Vagina (tissue), 2 donors: ENCODE measurements at regions not wholly inside any gene's neighbourhood (a gene's known extent, or its start where the extent isn't known, plus 50 kb on each side); places are given as distances from the start of the nearest gene placed in this dataset.

Experiments used
- DNase-seq, 2 donors: peaks; one replicate each; pipeline ENCODE4 v3.0.0-alpha.2; 2017; ENCODE audit errors: extremely low spot score in 2 of 2
- H3K27ac ChIP-seq: fragments of 200-600 bp; sonication (generic); one replicate; pipeline ENCODE4 v1.5.1; 2019
- H3K27me3 ChIP-seq: fragments of 200-600 bp; sonication (generic); one replicate; pipeline ENCODE4 v1.5.1; 2019
- H3K36me3 ChIP-seq, 2 donors: fragments of 200-600 bp; sonication (generic); one replicate each; pipeline ENCODE4 v1.5.1; 2017 to 2019
- H3K4me1 ChIP-seq: fragments of 200-600 bp; sonication (generic); one replicate; pipeline ENCODE4 v1.5.1; 2019
- H3K4me3 ChIP-seq, 2 donors: fragments of 200-600 bp; sonication (generic); 1 replicate in 1 of 2; 2 replicates in 1 of 2; pipeline ENCODE4 v1.5.1; 2016 to 2019
- H3K9me3 ChIP-seq: fragments of 200-600 bp; sonication (generic); one replicate; pipeline ENCODE4 v1.5.1; 2019
- POLR2A ChIP-seq, 2 donors: fragments of 450-650 bp; IDR thresholded peaks; one replicate each; pipeline ENCODE4 v1.6.1; 2017; ENCODE audit warnings: antibody characterized with exemption in 2 of 2, mild to moderate bottlenecking in 2 of 2, moderate library complexity in 2 of 2
- POLR2AphosphoS5 ChIP-seq, 2 donors: sonication (generic); formaldehyde crosslinking; IDR thresholded peaks; one replicate each; pipeline ENCODE4 v1.9.0; 2017; ENCODE audit warnings: antibody characterized with exemption in 2 of 2, mild to moderate bottlenecking in 2 of 2, low read depth in 1 of 2; ENCODE audit not compliant: insufficient read depth in 1 of 2
- intact Hi-C: fragments of 100-400 bp; cut with DNase I; formaldehyde crosslinking; loops from one replicate; pipeline ENCODE4 v1.15.1; 2023
- TF ChIP-seq, protein P1 (sequence below), 3 experiments: fragments of 450-650 bp in 2 of 3; fragments of 200-600 bp in 1 of 3; sonication (generic) in 1 of 3; IDR thresholded peaks; one replicate each; pipeline ENCODE4 v1.5.1; 2017 to 2019; ENCODE audit warnings: antibody characterized with exemption in 3 of 3, mild to moderate bottlenecking in 2 of 3, moderate library complexity in 2 of 3

DNA sequence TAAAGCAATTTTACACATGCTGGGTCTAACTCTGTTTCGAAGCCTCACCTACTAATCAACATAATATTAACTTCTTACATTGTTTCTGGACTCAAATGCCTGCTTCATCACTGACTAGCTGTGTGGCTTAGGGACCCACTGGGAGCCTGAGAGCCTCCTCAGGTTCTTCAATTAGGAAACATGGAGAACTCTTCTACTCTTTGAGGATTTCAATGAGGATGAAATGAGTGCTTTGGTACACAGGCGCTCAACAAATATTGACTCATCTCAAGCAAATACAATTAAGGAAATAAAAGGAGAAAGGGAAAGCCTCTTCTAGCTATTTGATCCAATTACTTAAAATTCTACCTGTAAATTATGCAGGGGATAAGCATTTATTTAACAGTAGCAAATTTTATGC is 84.4 kb upstream of the JAK1 start:
- Histone ChIP-seq H3K27me3 (no peaks in the 10 kb centered on the region), H3K27ac (no peak overlapping the region), H3K9me3 (no peaks in the 10 kb centered on the region), H3K4me3 (no peak overlapping the region), H3K4me1 (peaks cover 21% of the 10 kb centered on the region), H3K36me3 (peaks cover 0 to 7% of the 10 kb centered on the region in 2 donors)
- intact Hi-C loops, result no loop called here
- TF ChIP-seq, protein P1, sequence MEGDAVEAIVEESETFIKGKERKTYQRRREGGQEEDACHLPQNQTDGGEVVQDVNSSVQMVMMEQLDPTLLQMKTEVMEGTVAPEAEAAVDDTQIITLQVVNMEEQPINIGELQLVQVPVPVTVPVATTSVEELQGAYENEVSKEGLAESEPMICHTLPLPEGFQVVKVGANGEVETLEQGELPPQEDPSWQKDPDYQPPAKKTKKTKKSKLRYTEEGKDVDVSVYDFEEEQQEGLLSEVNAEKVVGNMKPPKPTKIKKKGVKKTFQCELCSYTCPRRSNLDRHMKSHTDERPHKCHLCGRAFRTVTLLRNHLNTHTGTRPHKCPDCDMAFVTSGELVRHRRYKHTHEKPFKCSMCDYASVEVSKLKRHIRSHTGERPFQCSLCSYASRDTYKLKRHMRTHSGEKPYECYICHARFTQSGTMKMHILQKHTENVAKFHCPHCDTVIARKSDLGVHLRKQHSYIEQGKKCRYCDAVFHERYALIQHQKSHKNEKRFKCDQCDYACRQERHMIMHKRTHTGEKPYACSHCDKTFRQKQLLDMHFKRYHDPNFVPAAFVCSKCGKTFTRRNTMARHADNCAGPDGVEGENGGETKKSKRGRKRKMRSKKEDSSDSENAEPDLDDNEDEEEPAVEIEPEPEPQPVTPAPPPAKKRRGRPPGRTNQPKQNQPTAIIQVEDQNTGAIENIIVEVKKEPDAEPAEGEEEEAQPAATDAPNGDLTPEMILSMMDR (IDR thresholded peaks at IDR 0.05), result no peak
- TF ChIP-seq POLR2A (IDR thresholded peaks at IDR 0.05), result no peak
- TF ChIP-seq POLR2AphosphoS5 (IDR thresholded peaks at IDR 0.05; ENCODE audit: insufficient read depth in 1 of 2, low read depth in 1 of 2), result no peak
- no peak for DNase-seq

GRCh38 chr1:65054481-65054880 is 88.1 kb upstream of the JAK1 start:
- Histone ChIP-seq H3K27ac (no peak overlapping the region), H3K4me3 (no peak overlapping the region), H3K4me1 (peaks cover 28% of the 10 kb centered on the region), H3K36me3 (peaks cover 0 to 25% of the 10 kb centered on the region in 2 donors), H3K9me3 (no peaks in the 10 kb centered on the region), H3K27me3 (no peaks in the 10 kb centered on the region)
- intact Hi-C loops, result no loop called here
- no peak for DNase-seq
- TF ChIP-seq POLR2AphosphoS5 (IDR thresholded peaks at IDR 0.05; ENCODE audit: insufficient read depth in 1 of 2, low read depth in 1 of 2), result no peak
- TF ChIP-seq, protein P1 (IDR thresholded peaks at IDR 0.05), result no peak
- TF ChIP-seq POLR2A (IDR thresholded peaks at IDR 0.05), result no peak

DNA sequence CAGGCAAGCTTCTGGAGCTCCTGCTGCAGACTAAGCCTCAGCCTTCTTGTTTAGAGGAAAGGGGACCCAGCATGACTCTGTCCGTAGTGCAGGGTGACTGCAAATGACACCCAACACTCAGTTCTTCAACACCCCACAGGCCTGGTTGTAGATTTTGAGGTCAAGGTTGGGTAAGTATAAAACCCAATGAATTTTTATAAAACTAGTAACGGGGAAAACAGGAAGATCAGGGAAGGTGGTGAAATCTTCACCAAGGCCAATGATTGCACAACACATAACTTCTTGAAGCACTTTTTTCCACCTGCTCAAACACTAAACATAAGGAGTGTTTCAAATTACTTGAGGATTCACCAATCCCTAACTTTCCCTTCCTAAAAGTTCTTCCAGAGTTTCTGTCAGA is 89.4 kb upstream of the JAK1 start:
- H3K27ac ChIP-seq, result no peak overlapping the region
- H3K27me3 ChIP-seq, result no peaks in the 10 kb centered on the region
- intact Hi-C loops, result no loop called here
- no peaks in the 10 kb centered on the region for H3K9me3 ChIP-seq
- no peak overlapping the region for H3K4me3 ChIP-seq
- H3K4me1 ChIP-seq, result peaks cover 37% of the 10 kb centered on the region
- no peak for DNase-seq
- TF ChIP-seq, protein P1 (IDR thresholded peaks at IDR 0.05), result no peak
- TF ChIP-seq POLR2AphosphoS5 (IDR thresholded peaks at IDR 0.05; ENCODE audit: insufficient read depth in 1 of 2, low read depth in 1 of 2) (no peak), POLR2A (IDR thresholded peaks at IDR 0.05) (no peak)
- H3K36me3 ChIP-seq, result peaks cover 0 to 25% of the 10 kb centered on the region in 2 donors

- Histone ChIP-seq H3K36me3 (peaks cover 0 to 25% of the 10 kb centered on the region in 2 donors), H3K9me3 (no peaks in the 10 kb centered on the region), H3K27me3 (no peaks in the 10 kb centered on the region), H3K4me3 (no peak overlapping the region), H3K4me1 (peaks cover 37% of the 10 kb centered on the region), H3K27ac (no peak overlapping the region)
- intact Hi-C loops, result no loop called here
- no peak for TF ChIP-seq POLR2A (IDR thresholded peaks at IDR 0.05)
- no peak for TF ChIP-seq POLR2AphosphoS5 (IDR thresholded peaks at IDR 0.05; ENCODE audit: insufficient read depth in 1 of 2, low read depth in 1 of 2)
- TF ChIP-seq, protein P1 (IDR thresholded peaks at IDR 0.05), result no peak
- DNase-seq, result no peak
These were observed 89.9 kb upstream of the JAK1 start for GRCh38 chr1:65056234-65056633.

GRCh38 chr1:65056866-65057265 is 90.5 kb upstream of the JAK1 start:
- DNase-seq, result no peak
- H3K36me3 ChIP-seq, result peaks cover 0 to 25% of the 10 kb centered on the region in 2 donors
- H3K27me3 ChIP-seq, result no peaks in the 10 kb centered on the region
- H3K4me3 ChIP-seq, result no peak overlapping the region
- no peaks in the 10 kb centered on the region for H3K9me3 ChIP-seq
- no peak overlapping the region for H3K27ac ChIP-seq
- peaks cover 42% of the 10 kb centered on the region for H3K4me1 ChIP-seq
- TF ChIP-seq, protein P1 (IDR thresholded peaks at IDR 0.05), result no peak
- TF ChIP-seq POLR2AphosphoS5 (IDR thresholded peaks at IDR 0.05; ENCODE audit: insufficient read depth in 1 of 2, low read depth in 1 of 2), result no peak
- TF ChIP-seq POLR2A (IDR thresholded peaks at IDR 0.05), result no peak
- intact Hi-C loops, result no loop called here
